ENCODE measurements at regions not wholly inside any gene's neighbourhood (a gene's known extent, or its start where the extent isn't known, plus 50 kb on each side); places are given as distances from the start of the nearest gene placed in this dataset.

DNA sequence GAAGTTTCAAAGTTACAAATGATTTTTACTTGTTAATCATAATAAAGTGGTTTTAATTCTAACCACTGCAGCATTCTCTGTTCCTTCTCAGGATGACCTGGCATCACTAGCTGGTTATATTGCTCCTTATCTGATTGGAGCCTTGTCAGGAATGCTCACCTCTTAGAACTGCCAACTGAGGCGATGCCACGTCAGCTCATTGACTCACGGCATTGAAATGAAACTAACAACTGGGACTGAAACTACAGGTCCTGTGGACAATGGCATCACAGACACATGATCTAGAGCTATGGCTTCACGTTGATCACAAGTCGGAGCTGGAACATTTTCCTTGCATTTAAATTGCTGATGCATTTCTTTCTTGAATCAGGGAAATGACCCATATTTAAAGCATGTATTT lies 54.9 kb upstream of the MAP2 start:
- DNase-seq, result no peak
- H3K4me3 ChIP-seq (ENCODE audit: insufficient read depth, low read depth, low read length), result no peak overlapping the region

DNA sequence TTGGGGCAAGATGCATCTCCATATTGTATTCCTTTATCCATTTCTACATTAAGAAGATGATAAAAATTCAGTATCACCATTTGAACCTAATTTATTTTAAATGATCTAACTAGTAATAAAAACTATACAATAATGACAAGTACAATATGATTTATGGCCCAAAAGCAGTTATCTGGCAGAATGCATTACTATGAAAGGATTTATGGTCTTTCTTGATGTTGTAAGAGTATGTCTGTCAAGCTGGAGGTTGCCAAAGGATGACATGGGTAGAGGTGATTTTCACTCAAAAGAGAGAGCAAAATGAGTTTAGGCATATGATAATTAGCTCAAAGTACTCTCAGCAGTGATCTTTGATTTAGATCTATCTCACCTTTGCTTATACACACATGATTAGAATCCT lies 54.2 kb upstream of the MAP2 start:
- H3K4me3 ChIP-seq (ENCODE audit: insufficient read depth, low read depth, low read length), result no peak overlapping the region
- no peak for DNase-seq
- H3K36me3 ChIP-seq (replicated peaks; ENCODE audit: control insufficient read depth, insufficient read depth, low read length), result no peaks in the 10 kb centered on the region
- H3K27me3 ChIP-seq (ENCODE audit: control insufficient read depth, insufficient read depth, low read length), result no peaks in the 10 kb centered on the region

More for the DNA sequence above, 54.9 kb upstream of the MAP2 start:
- H3K27me3 ChIP-seq (ENCODE audit: control insufficient read depth, insufficient read depth, low read length), result no peaks in the 10 kb centered on the region
- no peaks in the 10 kb centered on the region for H3K36me3 ChIP-seq (replicated peaks; ENCODE audit: control insufficient read depth, insufficient read depth, low read length)

- H3K36me3 ChIP-seq (replicated peaks; ENCODE audit: control insufficient read depth, insufficient read depth, low read length), result no peaks in the 10 kb centered on the region
- no peak for DNase-seq
- H3K27me3 ChIP-seq (ENCODE audit: control insufficient read depth, insufficient read depth, low read length), result no peaks in the 10 kb centered on the region
- no peak overlapping the region for H3K4me3 ChIP-seq (ENCODE audit: insufficient read depth, low read depth, low read length)
These were observed 52.4 kb upstream of the MAP2 start for GRCh38 chr2:209371407-209371806.

Data from H7 (cell line).